Liver (tissue), 8 donors: ENCODE measurements at regions not wholly inside any gene's neighbourhood (a gene's known extent, or its start where the extent isn't known, plus 50 kb on each side); places are given as distances from the start of the nearest gene placed in this dataset.

Source experiments
- DNase-seq: peaks from one replicate; pipeline ENCODE4 v3.0.0-alpha.2; 2017; ENCODE audit warnings: low spot score
- H3K27ac ChIP-seq, 2 donors: one replicate each; pipeline ENCODE4 v1.7.0; 2013; ENCODE audit warnings: inconsistent platforms in 2 of 2, low read length in 2 of 2, control low read depth in 1 of 2, low read depth in 1 of 2, mild to moderate bottlenecking in 1 of 2
- H3K27me3 ChIP-seq, 4 donors: one replicate each; pipeline versions ENCODE4 v1.6.1 to v1.7.0; 2013; ENCODE audit warnings: low read length in 3 of 4, inconsistent platforms in 1 of 4, mild to moderate bottlenecking in 1 of 4, moderate library complexity in 1 of 4; ENCODE audit not compliant: control insufficient read depth in 4 of 4, insufficient read depth in 4 of 4
- H3K36me3 ChIP-seq, 4 donors: one replicate each; pipeline versions ENCODE4 v1.6.1 to v1.7.0; 2013; ENCODE audit warnings: low read length in 3 of 4, mild to moderate bottlenecking in 3 of 4, low read depth in 1 of 4, moderate library complexity in 1 of 4; ENCODE audit not compliant: control insufficient read depth in 4 of 4, insufficient read depth in 3 of 4
- H3K4me1 ChIP-seq, 4 donors: one replicate each; pipeline versions ENCODE4 v1.6.1 to v1.7.0; 2013; ENCODE audit warnings: low read length in 3 of 4, mild to moderate bottlenecking in 3 of 4, moderate library complexity in 1 of 4; ENCODE audit not compliant: control insufficient read depth in 4 of 4, insufficient read depth in 4 of 4
- H3K4me3 ChIP-seq, 3 donors: one replicate each; pipeline versions ENCODE4 v1.6.1 to v1.7.0; 2013; ENCODE audit warnings: low read length in 3 of 3, control low read depth in 1 of 3, low read depth in 1 of 3, mild to moderate bottlenecking in 1 of 3
- H3K9ac ChIP-seq, 2 donors: one replicate each; pipeline ENCODE4 v1.7.0; 2013; ENCODE audit warnings: low read length in 2 of 2, mild to moderate bottlenecking in 2 of 2, moderate library complexity in 2 of 2, control low read depth in 1 of 2, low read depth in 1 of 2
- H3K9me3 ChIP-seq, 4 donors: one replicate each; pipeline versions ENCODE4 v1.6.1 to v1.7.0; 2013; ENCODE audit warnings: low read length in 3 of 4; ENCODE audit not compliant: control insufficient read depth in 4 of 4
- ATF3 ChIP-seq: IDR thresholded peaks from 2 replicates; pipeline ENCODE4 v1.6.1; 2016; ENCODE audit warnings: antibody characterized with exemption
- CTCF ChIP-seq: fragments of 150-350 bp; IDR thresholded peaks from 2 replicates; pipeline ENCODE4 v1.5.1; 2017; ENCODE audit warnings: improper control_type of control experiment, low read depth, low read length; ENCODE audit not compliant: missing input control
- EGR1 ChIP-seq, 2 donors: IDR thresholded peaks; 2 replicates each; pipeline ENCODE4 v1.6.1; 2016 to 2018; ENCODE audit warnings: antibody characterized with exemption in 2 of 2, low read depth in 2 of 2
- FOXA1 ChIP-seq: IDR thresholded peaks from 2 replicates; pipeline ENCODE4 v1.6.1; 2016; ENCODE audit warnings: antibody characterized with exemption
- FOXA2 ChIP-seq: IDR thresholded peaks from 2 replicates; pipeline ENCODE4 v1.6.1; 2016; ENCODE audit warnings: antibody characterized with exemption
- GABPA ChIP-seq, 2 donors: IDR thresholded peaks in 1 of 2; conservative IDR thresholded peaks in 1 of 2; 2 replicates each; pipeline ENCODE4 v1.6.1; 2016; ENCODE audit warnings: antibody characterized with exemption in 2 of 2, mild to moderate bottlenecking in 1 of 2, moderate library complexity in 1 of 2
- HNF4A ChIP-seq, 2 donors: conservative IDR thresholded peaks; 2 replicates each; pipeline ENCODE4 v1.6.1; 2016; ENCODE audit warnings: antibody characterized with exemption in 2 of 2, mild to moderate bottlenecking in 2 of 2
- HNF4G ChIP-seq: IDR thresholded peaks from 2 replicates; pipeline ENCODE4 v1.6.1; 2016; ENCODE audit warnings: antibody characterized with exemption
- JUND ChIP-seq, 2 donors: IDR thresholded peaks; 2 replicates each; pipeline ENCODE4 v1.6.1; 2016; ENCODE audit warnings: antibody characterized with exemption in 2 of 2
- MAX ChIP-seq: IDR thresholded peaks from 2 replicates; pipeline ENCODE4 v1.6.1; 2016; ENCODE audit warnings: antibody characterized with exemption
- NR2F2 ChIP-seq: IDR thresholded peaks from 2 replicates; pipeline ENCODE4 v1.6.1; 2016; ENCODE audit warnings: antibody characterized with exemption
- RAD21 ChIP-seq, 2 donors: IDR thresholded peaks; 2 replicates each; pipeline ENCODE4 v1.6.1; 2016; ENCODE audit warnings: antibody characterized with exemption in 2 of 2, mild to moderate bottlenecking in 2 of 2
- RXRA ChIP-seq, 2 donors: IDR thresholded peaks; 2 replicates each; pipeline ENCODE4 v1.6.1; 2017 to 2018; ENCODE audit warnings: antibody characterized with exemption in 2 of 2, mild to moderate bottlenecking in 1 of 2
- SP1 ChIP-seq: IDR thresholded peaks from 2 replicates; pipeline ENCODE4 v1.6.1; 2018; ENCODE audit warnings: antibody characterized with exemption, mild to moderate bottlenecking
- TAF1 ChIP-seq: conservative IDR thresholded peaks from 2 replicates; pipeline ENCODE4 v1.6.1; 2016; ENCODE audit warnings: antibody characterized with exemption, mild to moderate bottlenecking
- YY1 ChIP-seq: IDR thresholded peaks from 2 replicates; pipeline ENCODE4 v1.6.1; 2016; ENCODE audit warnings: antibody characterized with exemption, mild to moderate bottlenecking
- WGBS: extraction: QIAGEN DNeasy Blood & Tissue Kit; methylation state at CpG from one replicate; pipeline ENCODE4 v1.1.7; 2013; 5-methylcytosine and 5-hydroxymethylcytosine counted together
- TF ChIP-seq, protein P1 (sequence below): IDR thresholded peaks from 2 replicates; pipeline ENCODE4 v1.6.1; 2016; ENCODE audit warnings: antibody characterized with exemption, mild to moderate bottlenecking
- donor health status: healthy.
- donor health status: healthy.
- donor health status: healthy.
- donor health status: healthy.
- donor health status: healthy.

DNA sequence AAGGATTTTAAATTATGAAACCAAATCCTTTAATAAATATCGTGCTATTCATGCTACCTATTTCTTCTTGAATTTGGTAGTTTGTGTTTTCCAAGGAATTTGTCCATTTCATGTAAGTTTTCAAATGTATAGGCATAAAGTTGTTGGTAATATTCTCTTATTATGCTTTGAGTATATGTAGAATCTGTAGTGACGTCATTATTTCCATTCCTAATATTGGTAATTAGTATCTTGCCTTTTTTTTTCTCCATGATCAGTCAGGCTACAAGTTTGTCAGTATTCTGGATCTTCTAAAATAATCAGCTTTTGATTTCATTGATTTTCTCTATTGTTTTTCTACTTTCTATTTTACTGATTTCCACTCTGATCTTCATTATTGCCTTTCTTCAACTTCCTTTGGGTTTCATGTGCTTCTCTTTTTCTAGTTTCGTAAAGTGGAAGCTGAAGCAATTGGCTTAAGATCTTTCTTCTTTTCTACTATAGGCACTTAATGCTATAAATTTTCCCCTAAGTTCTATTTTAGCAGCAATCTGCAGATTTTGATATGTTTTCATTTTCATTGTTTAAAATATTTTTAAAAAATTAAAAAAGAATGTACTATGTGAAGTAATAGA is 156.5 kb upstream of the HDAC9 start:
- Histone ChIP-seq H3K4me3 (no peak overlapping the region), H3K9ac (no peak overlapping the region), H3K27ac (no peak overlapping the region), H3K36me3 (no peaks in the 10 kb centered on the region), H3K27me3 (peaks cover 0 to 2% (median 0%) of the 10 kb centered on the region in 4 donors), H3K9me3 (peaks cover 0 to 4% (median 0%) of the 10 kb centered on the region in 4 donors), H3K4me1 (no peaks in the 10 kb centered on the region)
- no peak for DNase-seq
- 83% methylated on average over 3 of the region's 3 CpGs for WGBS
- TF ChIP-seq HNF4G (no peak), TAF1 (no peak), NR2F2 (no peak), GABPA (IDR thresholded peaks at IDR 0.05 in 1 of 2, conservative IDR thresholded peaks at IDR 0.05 in 1 of 2) (no peak), JUND (IDR thresholded peaks at IDR 0.05) (no peak), FOXA2 (no peak), MAX (no peak), RAD21 (IDR thresholded peaks at IDR 0.05) (no peak), FOXA1 (no peak), RXRA (IDR thresholded peaks at IDR 0.05) (no peak), EGR1 (IDR thresholded peaks at IDR 0.05; ENCODE audit: low read depth in 2 of 2) (no peak), SP1 (no peak), ATF3 (no peak), YY1 (no peak), HNF4A (conservative IDR thresholded peaks at IDR 0.05) (no peak), CTCF (no peak)
- TF ChIP-seq, protein P1, sequence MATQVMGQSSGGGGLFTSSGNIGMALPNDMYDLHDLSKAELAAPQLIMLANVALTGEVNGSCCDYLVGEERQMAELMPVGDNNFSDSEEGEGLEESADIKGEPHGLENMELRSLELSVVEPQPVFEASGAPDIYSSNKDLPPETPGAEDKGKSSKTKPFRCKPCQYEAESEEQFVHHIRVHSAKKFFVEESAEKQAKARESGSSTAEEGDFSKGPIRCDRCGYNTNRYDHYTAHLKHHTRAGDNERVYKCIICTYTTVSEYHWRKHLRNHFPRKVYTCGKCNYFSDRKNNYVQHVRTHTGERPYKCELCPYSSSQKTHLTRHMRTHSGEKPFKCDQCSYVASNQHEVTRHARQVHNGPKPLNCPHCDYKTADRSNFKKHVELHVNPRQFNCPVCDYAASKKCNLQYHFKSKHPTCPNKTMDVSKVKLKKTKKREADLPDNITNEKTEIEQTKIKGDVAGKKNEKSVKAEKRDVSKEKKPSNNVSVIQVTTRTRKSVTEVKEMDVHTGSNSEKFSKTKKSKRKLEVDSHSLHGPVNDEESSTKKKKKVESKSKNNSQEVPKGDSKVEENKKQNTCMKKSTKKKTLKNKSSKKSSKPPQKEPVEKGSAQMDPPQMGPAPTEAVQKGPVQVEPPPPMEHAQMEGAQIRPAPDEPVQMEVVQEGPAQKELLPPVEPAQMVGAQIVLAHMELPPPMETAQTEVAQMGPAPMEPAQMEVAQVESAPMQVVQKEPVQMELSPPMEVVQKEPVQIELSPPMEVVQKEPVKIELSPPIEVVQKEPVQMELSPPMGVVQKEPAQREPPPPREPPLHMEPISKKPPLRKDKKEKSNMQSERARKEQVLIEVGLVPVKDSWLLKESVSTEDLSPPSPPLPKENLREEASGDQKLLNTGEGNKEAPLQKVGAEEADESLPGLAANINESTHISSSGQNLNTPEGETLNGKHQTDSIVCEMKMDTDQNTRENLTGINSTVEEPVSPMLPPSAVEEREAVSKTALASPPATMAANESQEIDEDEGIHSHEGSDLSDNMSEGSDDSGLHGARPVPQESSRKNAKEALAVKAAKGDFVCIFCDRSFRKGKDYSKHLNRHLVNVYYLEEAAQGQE: no peak

DNA sequence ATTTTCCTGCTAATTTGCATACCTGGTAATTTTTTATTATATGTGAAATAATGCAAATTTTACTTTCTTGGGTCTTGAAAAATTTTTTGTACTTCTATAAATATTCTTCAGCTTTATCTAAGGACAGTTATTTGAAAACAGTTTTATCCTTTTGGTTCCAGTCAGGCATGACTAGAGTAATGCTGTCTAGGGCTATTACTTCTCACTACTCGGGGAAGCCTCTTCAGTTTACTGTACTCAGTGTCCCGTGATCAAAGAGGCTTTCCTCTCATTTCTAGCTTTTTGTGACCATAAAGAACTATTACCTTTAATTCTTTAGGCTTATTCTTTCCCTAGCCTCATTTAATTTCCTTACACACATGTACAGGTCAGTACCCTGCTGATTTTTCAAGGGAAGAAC is 153.8 kb upstream of the HDAC9 start:
- H3K9me3 ChIP-seq: peaks cover 0 to 4% (median 0%) of the 10 kb centered on the region in 4 donors
- H3K4me1 ChIP-seq: peaks cover 0 to 11% (median 7%) of the 10 kb centered on the region in 4 donors
- DNase-seq: no peak
- no peaks in the 10 kb centered on the region for H3K36me3 ChIP-seq
- no peak overlapping the region for H3K4me3 ChIP-seq
- WGBS: 97% methylated on average over 2 of the region's 2 CpGs
- peaks cover 0 to 2% (median 0%) of the 10 kb centered on the region in 4 donors for H3K27me3 ChIP-seq
- TF ChIP-seq EGR1 (IDR thresholded peaks at IDR 0.05; ENCODE audit: low read depth in 2 of 2) (no peak), CTCF (no peak), TAF1 (no peak), RAD21 (IDR thresholded peaks at IDR 0.05) (no peak), RXRA (IDR thresholded peaks at IDR 0.05) (no peak), NR2F2 (no peak), HNF4A (conservative IDR thresholded peaks at IDR 0.05) (no peak), MAX (no peak), ATF3 (no peak), JUND (IDR thresholded peaks at IDR 0.05) (no peak)
- TF ChIP-seq, protein P1: no peak
- H3K9ac ChIP-seq: no peak overlapping the region
- H3K27ac ChIP-seq: no peak overlapping the region
